ENCODE measurements at regions not wholly inside any gene's neighbourhood (a gene's known extent, or its start where the extent isn't known, plus 50 kb on each side); places are given as distances from the start of the nearest gene placed in this dataset.

GRCh38 chr13:58611117-58611516, 979.6 kb downstream of the PCDH17 start:
- no peak for TF ChIP-seq POLR2A (IDR thresholded peaks at IDR 0.05)
- TF ChIP-seq CTCF (IDR thresholded peaks at IDR 0.05): no peak
